KMS-11 (cell line): ENCODE measurements at regions not wholly inside any gene's neighbourhood (a gene's known extent, or its start where the extent isn't known, plus 50 kb on each side); places are given as distances from the start of the nearest gene placed in this dataset.

ENCODE experiments used
- H2AFZ ChIP-seq: fragments of 200-600 bp; sonication (generic); 2 replicates; pipeline ENCODE4 v1.6.1; 2016; ENCODE audit warnings: antibody characterized with exemption, mixed run types, low read depth
- H3K27ac ChIP-seq: fragments of 200-600 bp; sonication (generic); 2 replicates; pipeline ENCODE4 v1.6.1; 2016; ENCODE audit warnings: mild to moderate bottlenecking, mixed run types
- H3K27me3 ChIP-seq: fragments of 200-600 bp; sonication (generic); 2 replicates; pipeline ENCODE4 v1.6.1; 2017; ENCODE audit warnings: mild to moderate bottlenecking, low read depth, mixed run types, moderate library complexity; ENCODE audit not compliant: insufficient read depth
- H3K36me3 ChIP-seq: fragments of 200-600 bp; sonication (generic); 2 replicates; pipeline ENCODE4 v1.6.1; 2017; ENCODE audit warnings: mild to moderate bottlenecking, mixed run types; ENCODE audit not compliant: insufficient read depth
- H3K4me1 ChIP-seq: fragments of 200-600 bp; sonication (generic); 2 replicates; pipeline ENCODE4 v1.6.1; 2016; ENCODE audit warnings: mild to moderate bottlenecking, low read depth, mixed run types; ENCODE audit not compliant: poor library complexity, severe bottlenecking
- H3K4me2 ChIP-seq: fragments of 200-600 bp; sonication (generic); 2 replicates; pipeline ENCODE4 v1.7.0; 2016; ENCODE audit warnings: mild to moderate bottlenecking, mixed run types
- H3K4me3 ChIP-seq: fragments of 200-600 bp; sonication (generic); IDR thresholded peaks from 2 replicates; pipeline ENCODE4 v1.6.1; 2017; ENCODE audit warnings: low read depth, low read length, mixed read lengths; ENCODE audit not compliant: insufficient read depth
- H3K79me2 ChIP-seq: fragments of 200-600 bp; sonication (generic); 2 replicates; pipeline ENCODE4 v1.6.1; 2016; ENCODE audit warnings: low read depth, mixed run types; ENCODE audit not compliant: insufficient read depth
- H3K9ac ChIP-seq: fragments of 200-600 bp; sonication (generic); 2 replicates; pipeline ENCODE4 v1.6.1; 2016; ENCODE audit warnings: mild to moderate bottlenecking, mixed run types
- H4K20me1 ChIP-seq: fragments of 200-600 bp; sonication (generic); 2 replicates; pipeline ENCODE4 v1.6.1; 2016; ENCODE audit warnings: mild to moderate bottlenecking, mixed run types; ENCODE audit not compliant: insufficient read depth
- CTCF ChIP-seq: fragments of 200-600 bp; sonication (generic); conservative IDR thresholded peaks from 2 replicates; pipeline ENCODE4 v1.6.1; 2017; ENCODE audit warnings: low read depth, mild to moderate bottlenecking, antibody characterized with exemption, low read length, moderate library complexity, mixed read lengths

- Histone ChIP-seq H3K27me3 (no peaks in the 10 kb centered on the region), H2AFZ (no peak overlapping the region), H3K9ac (no peak overlapping the region), H3K4me1 (peaks cover 64% of the 10 kb centered on the region), H3K4me2 (peak overlapping the region; percentile 41; the same call in 1 of the 2 replicates), H3K79me2 (no peaks in the 10 kb centered on the region), H3K4me3 (no peak overlapping the region), H4K20me1 (no peaks in the 10 kb centered on the region), H3K36me3 (no peaks in the 10 kb centered on the region), H3K27ac (peak overlapping the region; percentile 14; the same call in 1 of the 2 replicates)
- TF ChIP-seq CTCF, result no peak
Observed at GRCh38 chr10:3898821-3899220, 113.8 kb upstream of the KLF6 start.

GRCh38 chr10:3897156-3897555 lies 112.1 kb upstream of the KLF6 start:
- H3K4me2 ChIP-seq, result no peak overlapping the region
- TF ChIP-seq CTCF, result no peak
- no peaks in the 10 kb centered on the region for H3K27me3 ChIP-seq
- no peaks in the 10 kb centered on the region for H4K20me1 ChIP-seq
- H3K27ac ChIP-seq, result no peak overlapping the region
- no peaks in the 10 kb centered on the region for H3K36me3 ChIP-seq
- H3K4me1 ChIP-seq, result peaks cover 56% of the 10 kb centered on the region
- no peak overlapping the region for H2AFZ ChIP-seq
- no peak overlapping the region for H3K9ac ChIP-seq
- no peak overlapping the region for H3K4me3 ChIP-seq
- no peaks in the 10 kb centered on the region for H3K79me2 ChIP-seq

- Histone ChIP-seq H2AFZ (no peak overlapping the region), H3K36me3 (no peaks in the 10 kb centered on the region), H3K27ac (no peak overlapping the region), H3K9ac (no peak overlapping the region), H4K20me1 (no peaks in the 10 kb centered on the region), H3K4me2 (no peak overlapping the region), H3K79me2 (no peaks in the 10 kb centered on the region), H3K4me3 (no peak overlapping the region), H3K27me3 (no peaks in the 10 kb centered on the region), H3K4me1 (peaks cover 46% of the 10 kb centered on the region)
- no peak for TF ChIP-seq CTCF
Observed at GRCh38 chr10:3896161-3896560, 111.2 kb upstream of the KLF6 start.

- no peak overlapping the region for H3K4me3 ChIP-seq
- H3K79me2 ChIP-seq, result no peaks in the 10 kb centered on the region
- H3K4me2 ChIP-seq, result no peak overlapping the region
- TF ChIP-seq CTCF, result no peak
- H2AFZ ChIP-seq, result no peak overlapping the region
- no peaks in the 10 kb centered on the region for H3K36me3 ChIP-seq
- no peaks in the 10 kb centered on the region for H3K27me3 ChIP-seq
- H3K4me1 ChIP-seq, result peaks cover 36% of the 10 kb centered on the region
- no peak overlapping the region for H3K27ac ChIP-seq
- H4K20me1 ChIP-seq, result no peaks in the 10 kb centered on the region
- H3K9ac ChIP-seq, result no peak overlapping the region
Observed at GRCh38 chr10:3895045-3895631, 110.1 kb upstream of the KLF6 start.
